ENCODE measurements at regions not wholly inside any gene's neighbourhood (a gene's known extent, or its start where the extent isn't known, plus 50 kb on each side); places are given as distances from the start of the nearest gene placed in this dataset.

GRCh38 chr17:77331301-77331864 lies 190.6 kb downstream of the SEC14L1 start (continued):
- TF ChIP-seq ZFHX2 (tag by site-specific recombination; conservative IDR thresholded peaks at IDR 0.05), result peak; percentile 91
- TF ChIP-seq SP2 (tag by site-specific recombination; IDR thresholded peaks at IDR 0.05), result peak; percentile 41
- no peak for TF ChIP-seq MYNN (tag by site-specific recombination; IDR thresholded peaks at IDR 0.05; ENCODE audit: borderline replicate concordance)
- TF ChIP-seq REST (tag by site-specific recombination; IDR thresholded peaks at IDR 0.05), result no peak
- TF ChIP-seq HOXD13 (CRISPR knock-in tag; IDR thresholded peaks at IDR 0.05; ENCODE audit: borderline replicate concordance), result no peak
- TF ChIP-seq ZNF843 (tag by site-specific recombination; IDR thresholded peaks at IDR 0.05), result no peak
- TF ChIP-seq RBAK (tag by site-specific recombination; IDR thresholded peaks at IDR 0.05), result no peak
- peak; percentile 22 for TF ChIP-seq ZBTB26 (tag by site-specific recombination; optimal IDR thresholded peaks at IDR 0.05)
- no peak for TF ChIP-seq ZFP41 (tag by site-specific recombination; IDR thresholded peaks at IDR 0.05; ENCODE audit: borderline replicate concordance)
- TF ChIP-seq OSR2 (tag by site-specific recombination; IDR thresholded peaks at IDR 0.05), result 0 out of 2 replicates have a peak, but pooled peaks have one; percentile 8
- TF ChIP-seq PRDM10 (tag by site-specific recombination; IDR thresholded peaks at IDR 0.05), result no peak
- TF ChIP-seq ZNF621 (tag by site-specific recombination; IDR thresholded peaks at IDR 0.05), result no peak
- TF ChIP-seq ZNF148 (tag by site-specific recombination; IDR thresholded peaks at IDR 0.05; ENCODE audit: borderline replicate concordance), result no peak
- no peak for TF ChIP-seq ZNF266 (tag by site-specific recombination; IDR thresholded peaks at IDR 0.05; ENCODE audit: low read depth)
- TF ChIP-seq ZNF394 (tag by site-specific recombination; IDR thresholded peaks at IDR 0.05; ENCODE audit: borderline replicate concordance), result 0 out of 2 replicates have a peak, but pooled peaks have one; percentile 28
- TF ChIP-seq ZNF341 (tag by site-specific recombination; IDR thresholded peaks at IDR 0.05; ENCODE audit: low read depth), result no peak
